ENCODE measurements at regions not wholly inside any gene's neighbourhood (a gene's known extent, or its start where the extent isn't known, plus 50 kb on each side); places are given as distances from the start of the nearest gene placed in this dataset.

DNA sequence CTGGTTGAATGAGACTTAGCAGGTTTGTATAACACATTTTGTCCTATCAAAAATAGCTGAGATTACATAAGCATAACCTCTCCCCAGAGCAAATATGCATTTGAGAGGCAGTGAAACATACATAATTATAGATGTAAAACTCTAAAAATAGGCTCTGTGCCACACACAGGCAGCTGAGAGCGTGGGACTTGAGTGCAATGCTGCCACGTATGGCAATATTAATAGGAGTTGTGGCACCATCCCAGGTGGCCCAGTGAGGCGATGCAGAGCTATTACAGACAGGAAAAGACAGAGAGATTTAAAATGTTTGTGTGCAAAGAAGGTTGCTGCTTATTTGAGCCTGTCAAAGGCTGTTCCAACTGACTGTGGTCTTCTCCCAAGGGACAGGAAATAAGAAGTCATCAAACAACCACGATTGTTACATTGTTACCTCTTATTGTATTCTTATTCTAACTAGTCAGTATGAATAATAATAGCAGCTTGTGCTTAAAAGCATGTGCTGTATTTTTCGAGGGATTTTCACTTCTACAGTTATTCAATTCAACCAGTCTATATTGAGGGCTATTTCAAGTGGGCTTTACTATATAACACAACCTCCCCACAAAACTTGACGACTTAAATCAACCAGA, 116.5 kb downstream of the SALL1 start:
- no peak for DNase-seq

DNA sequence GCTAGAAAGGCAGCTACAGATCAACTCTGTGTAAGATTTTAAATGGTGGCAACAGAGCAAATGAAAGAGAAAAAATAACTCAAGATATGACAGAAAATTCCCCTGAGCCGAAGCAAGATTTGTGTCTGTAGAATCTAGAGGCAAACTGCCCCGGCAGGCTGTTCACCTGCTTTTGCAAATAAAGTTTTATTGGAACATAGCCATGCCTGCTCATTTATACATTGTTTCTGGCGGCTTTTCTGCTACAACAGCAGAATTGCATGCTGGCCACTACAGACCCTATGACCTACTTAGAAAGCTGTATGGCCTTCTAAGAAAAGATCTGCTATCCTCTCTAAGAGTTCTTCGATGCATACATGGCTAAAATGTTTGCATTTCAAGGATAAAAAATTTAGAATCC, 119.5 kb downstream of the SALL1 start:
- DNase-seq = no peak

DNA sequence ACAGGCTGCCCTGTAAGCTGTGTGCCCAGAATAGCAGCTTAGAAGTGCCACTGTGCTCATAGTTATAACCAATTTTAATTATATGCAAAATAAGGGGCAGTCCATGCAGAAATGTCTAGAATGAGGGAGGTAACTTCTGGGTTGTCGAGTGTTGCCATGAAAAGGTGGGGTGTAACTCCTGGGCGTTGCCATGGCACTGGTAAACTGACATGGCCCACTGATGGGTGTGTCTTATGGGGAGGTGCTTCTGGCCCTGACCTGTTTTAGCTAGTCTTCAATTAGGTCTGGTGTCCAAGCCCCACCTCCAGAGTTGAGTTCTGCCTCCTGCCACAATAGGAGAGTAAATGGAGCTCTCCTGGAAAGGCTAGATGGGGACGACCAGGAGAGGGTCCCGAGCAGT, 120.6 kb downstream of the SALL1 start:
- no peak for DNase-seq

DNA sequence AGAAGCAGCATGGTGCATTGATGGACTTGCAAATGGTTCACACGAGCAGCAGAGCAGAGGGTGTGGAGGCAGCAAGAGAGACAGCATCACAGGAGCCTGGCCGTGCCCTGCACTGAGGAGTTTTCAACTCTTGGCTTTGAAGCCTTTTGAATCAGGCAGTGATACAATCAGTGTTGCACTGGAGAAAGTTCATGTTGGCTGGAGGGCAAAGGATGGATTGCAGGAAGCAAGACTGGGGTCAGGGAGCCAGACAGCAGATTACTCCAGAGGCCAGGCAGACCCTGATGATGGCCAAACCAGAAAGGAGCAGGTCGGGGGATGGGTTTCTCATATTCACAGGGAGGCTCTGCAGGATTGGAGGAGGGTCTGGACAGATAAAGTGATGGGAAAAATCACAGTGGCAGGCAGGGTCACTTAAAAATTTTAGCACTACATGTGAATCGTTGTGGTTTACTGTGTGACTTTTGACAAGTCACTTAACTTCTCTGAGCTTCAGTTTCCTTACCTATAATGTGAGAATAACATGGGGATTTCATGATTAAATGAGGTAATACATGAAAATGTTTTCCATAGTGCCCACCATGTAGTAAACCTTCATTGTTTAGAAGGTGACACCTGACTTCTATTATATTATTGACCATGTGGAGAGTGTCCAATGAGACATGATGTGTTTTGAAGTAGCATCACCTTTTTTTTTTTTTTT, 125.3 kb downstream of the SALL1 start:
- no peak for DNase-seq

GRCh38 chr16:51024703-51025102, 126.4 kb downstream of the SALL1 start:
- no peak for DNase-seq

- DNase-seq = no peak
Observed at GRCh38 chr16:51022955-51023354, 128.1 kb downstream of the SALL1 start.

- DNase-seq = no peak
Observed at GRCh38 chr16:51019617-51020016, 131.5 kb downstream of the SALL1 start.

GRCh38 chr16:51017969-51018368, 133.1 kb downstream of the SALL1 start:
- no peak for DNase-seq

- no peak for DNase-seq
Observed at GRCh38 chr16:51012396-51012795, 138.7 kb downstream of the SALL1 start.

- DNase-seq = no peak
Observed at GRCh38 chr16:51010817-51011216, 140.3 kb downstream of the SALL1 start.

DNA sequence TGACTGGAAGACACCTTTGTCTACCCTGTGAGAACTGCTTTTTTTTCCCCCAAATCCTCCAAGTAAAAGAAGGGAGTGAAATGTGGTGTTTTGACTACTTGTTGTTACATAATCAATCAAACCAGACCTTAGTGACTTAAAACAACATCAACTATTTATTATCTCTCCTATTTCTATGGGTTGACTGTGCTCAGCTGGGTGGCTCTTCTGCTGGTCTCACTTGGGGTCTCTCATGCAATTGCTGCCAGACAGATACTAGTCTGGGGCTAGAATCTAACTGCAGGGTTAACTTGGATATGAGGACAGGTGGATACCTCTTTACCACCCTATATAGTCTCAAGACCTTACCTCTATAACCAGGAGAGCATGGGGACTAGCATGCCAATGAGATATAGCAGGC, 141.3 kb downstream of the SALL1 start:
- DNase-seq = no peak

- no peak for DNase-seq
Observed at GRCh38 chr16:51009359-51009758, 141.7 kb downstream of the SALL1 start.

DNA sequence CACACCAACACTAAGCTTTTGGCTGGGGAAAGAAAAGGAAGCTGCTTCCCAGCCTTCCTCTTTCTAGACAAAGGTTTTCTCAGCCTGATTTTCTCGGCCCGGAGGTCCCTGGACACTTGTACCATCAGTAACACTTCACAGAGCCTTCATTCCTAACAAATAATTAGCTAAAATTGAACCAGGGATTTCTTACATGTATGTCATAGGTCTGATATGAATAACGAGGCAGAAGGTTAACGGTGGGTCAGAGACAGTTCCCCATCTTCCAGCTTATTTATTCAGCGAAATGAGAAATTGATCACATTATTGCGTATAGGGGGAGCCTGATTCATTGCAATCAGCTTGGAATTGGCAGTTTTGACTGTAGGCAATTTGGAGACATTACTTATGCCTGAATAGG, 142.5 kb downstream of the SALL1 start:
- no peak for DNase-seq

GRCh38 chr16:51008037-51008436, 143.0 kb downstream of the SALL1 start:
- no peak for DNase-seq

- DNase-seq = no peak
Observed at GRCh38 chr16:51003850-51004566, 147.1 kb downstream of the SALL1 start.

DNA sequence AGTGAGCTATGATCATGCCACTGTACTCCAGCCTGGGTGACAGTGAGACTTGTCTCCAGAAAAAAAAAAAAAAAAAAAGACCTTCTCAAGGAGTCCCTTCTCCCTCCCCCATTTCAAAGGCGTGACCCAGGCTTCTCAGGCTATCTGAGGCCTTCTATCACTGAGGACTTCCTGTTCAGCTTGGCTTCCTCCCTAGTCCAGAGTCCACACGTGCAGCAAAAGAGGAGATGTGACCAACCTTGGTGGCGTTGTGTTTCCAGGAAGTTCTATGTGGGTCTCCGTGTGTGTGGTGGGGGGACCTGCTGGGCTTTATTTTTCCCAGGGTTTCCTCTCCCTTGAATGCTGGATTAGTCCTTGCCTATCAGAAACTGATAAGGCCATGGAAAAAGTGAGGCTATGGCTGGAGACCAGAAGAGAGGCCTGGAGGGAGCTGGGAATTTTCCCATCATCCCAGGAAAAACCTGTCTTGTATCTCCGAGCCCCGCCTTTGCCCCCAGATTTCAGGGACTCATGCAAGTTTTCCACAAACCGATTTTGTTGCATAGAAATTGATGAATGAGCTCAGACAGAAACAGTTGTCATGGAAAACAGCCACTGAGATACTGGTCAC, 148.1 kb downstream of the SALL1 start:
- DNase-seq = no peak

- no peak for DNase-seq
Observed at GRCh38 chr16:50999181-50999580, 151.9 kb downstream of the SALL1 start.

- no peak for DNase-seq
Observed at GRCh38 chr16:50998411-50998810, 152.7 kb downstream of the SALL1 start.

GRCh38 chr16:50997679-50998078, 153.4 kb downstream of the SALL1 start:
- DNase-seq = no peak

DNA sequence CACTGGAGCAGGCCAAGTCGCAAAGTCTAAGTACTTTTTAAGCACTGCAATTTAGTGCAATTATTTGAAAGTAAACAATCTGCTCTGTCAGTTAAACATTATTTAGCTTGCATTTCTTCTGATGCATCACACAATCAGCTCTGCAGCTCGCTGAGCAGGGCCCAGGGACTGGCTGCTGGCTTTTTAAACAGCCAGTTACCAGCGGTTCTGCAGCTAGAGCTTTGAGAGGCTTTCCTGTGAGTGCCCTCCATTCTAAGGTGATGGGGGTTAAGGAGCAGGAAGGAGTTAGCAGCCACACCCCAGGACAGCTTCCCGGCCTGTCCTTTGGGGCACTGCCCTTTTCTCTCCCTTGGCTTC, 154.3 kb downstream of the SALL1 start:
- no peak for DNase-seq

DNA sequence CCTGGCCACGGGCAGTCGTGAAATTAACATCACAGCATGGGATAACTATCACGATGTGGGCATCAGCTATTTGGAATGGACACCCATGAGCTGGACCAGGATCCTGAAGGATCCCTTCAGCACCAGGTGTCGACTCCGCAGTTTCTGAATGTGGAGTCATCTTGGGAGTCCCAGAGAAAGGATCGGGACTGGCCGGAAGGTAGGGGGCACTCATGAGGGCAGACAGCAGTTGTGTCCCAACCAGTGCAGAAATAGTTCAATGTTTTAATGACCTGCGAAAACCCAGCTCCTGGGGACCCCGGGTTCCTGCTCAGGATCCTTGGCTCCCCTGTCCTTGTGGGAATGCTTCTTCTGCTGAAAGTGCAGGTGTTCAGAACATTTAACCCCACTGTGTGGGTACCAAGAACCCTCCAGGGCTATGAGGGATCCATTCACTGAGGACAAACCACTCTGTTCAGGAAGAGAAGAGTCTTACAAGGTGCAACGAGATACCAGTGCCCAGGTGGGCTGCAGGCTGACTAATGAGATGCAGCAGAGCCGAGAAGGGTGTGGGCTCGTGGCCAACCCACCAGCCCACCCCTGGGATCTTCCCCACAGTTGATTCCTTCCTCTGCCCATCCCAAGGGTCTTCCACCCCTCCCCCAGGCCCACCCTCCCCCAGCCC, 154.8 kb downstream of the SALL1 start:
- DNase-seq = no peak

DNA sequence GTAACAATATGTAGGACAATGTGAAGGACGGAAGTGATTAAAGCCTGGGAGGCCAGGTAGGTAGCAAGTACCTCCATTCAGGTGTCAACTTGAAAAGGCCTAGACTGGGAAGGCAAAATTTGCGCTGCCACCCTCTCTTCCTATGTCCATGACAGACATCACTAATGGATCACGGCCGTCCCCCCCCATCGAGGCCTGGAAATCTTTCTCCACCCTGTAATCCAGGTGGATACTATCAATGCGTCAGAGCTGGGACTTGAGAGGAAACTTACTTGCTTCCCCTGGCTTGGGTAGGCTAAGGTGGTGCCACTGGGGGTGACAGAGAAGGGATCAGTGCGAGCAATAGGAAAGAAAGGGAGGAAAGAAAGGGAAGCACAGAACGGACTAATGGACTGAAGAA, 156.1 kb downstream of the SALL1 start:
- DNase-seq = no peak

- DNase-seq = no peak
Observed at GRCh38 chr16:50992350-50993032, 158.6 kb downstream of the SALL1 start.
